GM23248 (cell line): ENCODE measurements at regions not wholly inside any gene's neighbourhood (a gene's known extent, or its start where the extent isn't known, plus 50 kb on each side); places are given as distances from the start of the nearest gene placed in this dataset.

ENCODE experiments used
- EZH2 ChIP-seq: fragments of 200-600 bp; sonication (generic); IDR thresholded peaks from 2 replicates; pipeline ENCODE4 v1.6.1; 2018; ENCODE audit warnings: antibody characterized with exemption, mild to moderate bottlenecking; ENCODE audit not compliant: insufficient read depth, poor library complexity, severe bottlenecking
- EZH2phosphoT487 ChIP-seq: fragments of 200-600 bp; sonication (generic); IDR thresholded peaks from 2 replicates; pipeline ENCODE4 v1.6.1; 2018; ENCODE audit warnings: antibody characterized with exemption, moderate library complexity, mild to moderate bottlenecking, low read depth; ENCODE audit not compliant: insufficient read depth

DNA sequence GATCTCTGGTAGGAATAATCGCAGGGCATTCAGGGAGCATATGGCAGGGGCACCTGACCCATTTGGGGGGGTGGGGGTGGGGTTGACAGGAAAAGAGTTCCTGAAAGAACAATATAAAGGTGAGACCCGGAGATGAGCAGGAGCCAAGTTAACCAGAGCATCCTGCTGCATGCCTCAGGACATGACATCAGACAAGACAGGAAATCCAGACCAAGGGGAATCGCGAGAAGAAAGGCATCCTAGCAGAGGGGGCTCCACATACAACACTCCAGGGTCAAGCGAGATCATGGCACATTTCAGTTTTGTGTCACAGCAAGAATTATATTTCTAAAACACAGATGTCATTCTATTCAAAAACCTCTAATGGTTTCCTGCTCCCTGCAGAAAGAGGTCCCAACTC, 393.1 kb downstream of the COG6 start:
- no peak for TF ChIP-seq EZH2
- no peak for TF ChIP-seq EZH2phosphoT487
